Immature natural killer cell (primary cell): ENCODE measurements at regions not wholly inside any gene's neighbourhood (a gene's known extent, or its start where the extent isn't known, plus 50 kb on each side); places are given as distances from the start of the nearest gene placed in this dataset.
"Not testable (repeated sequence)": the region's sequence is repeated elsewhere in the genome, so short reads cannot be mapped to it uniquely, and the experiment has no call there.

Experiments used
- DNase-seq, 3 donors: peaks; one replicate each; pipeline ENCODE4 v3.0.0; 2022; ENCODE audit warnings: mixed read lengths in 1 of 3
- H3K27ac Mint-ChIP-seq, 6 donors: one replicate each; pipeline ENCODE4 v1.8.0; 2020; ENCODE audit warnings: mixed read lengths in 6 of 6, mild to moderate bottlenecking in 5 of 6, inconsistent platforms in 4 of 6, moderate library complexity in 3 of 6
- H3K27me3 Mint-ChIP-seq, 3 donors: one replicate each; pipeline ENCODE4 v1.8.0; 2020 to 2021; ENCODE audit warnings: low read depth in 3 of 3, mild to moderate bottlenecking in 3 of 3, mixed read lengths in 3 of 3, moderate library complexity in 3 of 3, inconsistent platforms in 1 of 3
- H3K36me3 Mint-ChIP-seq, 3 donors: one replicate each; pipeline ENCODE4 v1.8.0; 2020; ENCODE audit warnings: mixed read lengths in 3 of 3, inconsistent platforms in 2 of 3, mild to moderate bottlenecking in 2 of 3
- H3K4me1 Mint-ChIP-seq, 2 donors: one replicate each; pipeline ENCODE4 v1.8.0; 2020; ENCODE audit warnings: inconsistent platforms in 2 of 2, mild to moderate bottlenecking in 2 of 2, mixed read lengths in 2 of 2, moderate library complexity in 1 of 2
- H3K4me3 Mint-ChIP-seq, 5 donors: one replicate each; pipeline ENCODE4 v1.8.0; 2020; ENCODE audit warnings: mild to moderate bottlenecking in 5 of 5, mixed read lengths in 5 of 5, inconsistent platforms in 3 of 5, moderate library complexity in 3 of 5
- H3K9me3 Mint-ChIP-seq, 6 donors: one replicate each; pipeline ENCODE4 v1.8.0; 2020; ENCODE audit warnings: mild to moderate bottlenecking in 6 of 6, mixed read lengths in 6 of 6, inconsistent platforms in 4 of 6, moderate library complexity in 3 of 6

DNA sequence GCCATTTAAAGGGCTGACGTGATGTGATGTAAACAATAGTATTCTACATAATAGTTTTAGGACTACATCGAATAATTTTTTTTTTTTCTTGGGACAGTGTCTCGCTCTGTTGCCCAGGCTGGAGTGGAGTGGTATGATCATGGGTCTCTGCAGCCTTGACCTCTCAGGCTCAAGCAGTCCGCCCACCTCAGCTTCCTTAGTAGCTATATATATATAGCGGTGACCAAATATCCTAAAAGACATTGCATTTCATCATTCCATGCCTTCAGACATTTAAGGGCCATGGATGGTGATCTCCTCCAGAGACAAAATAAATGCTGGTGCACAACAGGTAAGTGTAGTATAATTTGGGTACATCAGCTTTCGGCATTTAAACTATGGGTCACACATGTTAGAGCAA is 245.4 kb upstream of the NOTCH2NLA start:
- not testable (repeated sequence) for H3K36me3 Mint-ChIP-seq, H3K9me3 Mint-ChIP-seq, DNase-seq, H3K4me3 Mint-ChIP-seq, H3K4me1 Mint-ChIP-seq, H3K27ac Mint-ChIP-seq, H3K27me3 Mint-ChIP-seq

- H3K27ac Mint-ChIP-seq: peak overlapping the region in 2 of 6 donors; percentile 33 to 61
- H3K27me3 Mint-ChIP-seq, H3K9me3 Mint-ChIP-seq: not testable (repeated sequence)
These were observed 243.5 kb upstream of the NOTCH2NLA start for GRCh38 chr1:146472192-146472861.

DNA sequence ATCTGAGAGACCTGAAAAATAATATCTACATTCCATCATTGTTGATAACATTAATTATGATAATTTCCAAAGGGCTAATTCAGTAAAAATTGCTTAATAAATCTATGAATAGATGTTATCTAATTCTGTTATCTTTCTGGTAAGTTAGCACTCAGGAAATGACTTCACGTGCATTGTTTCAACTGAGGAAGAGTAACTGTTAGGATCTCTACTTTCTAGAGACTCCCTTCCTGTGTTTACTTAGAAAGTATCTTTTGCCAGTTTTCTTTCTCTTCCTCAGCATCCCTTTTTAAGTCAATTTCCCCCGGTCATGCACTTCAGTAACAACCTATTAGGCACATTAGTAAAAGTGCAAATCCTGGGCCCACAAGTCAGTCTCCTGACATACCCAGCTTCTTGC is 231.1 kb upstream of the NOTCH2NLA start:
- DNase-seq, H3K27me3 Mint-ChIP-seq, H3K36me3 Mint-ChIP-seq, H3K4me3 Mint-ChIP-seq, H3K27ac Mint-ChIP-seq, H3K9me3 Mint-ChIP-seq, H3K4me1 Mint-ChIP-seq: not testable (repeated sequence)

More at GRCh38 chr1:146472192-146472861, 243.5 kb upstream of the NOTCH2NLA start:
- H3K36me3 Mint-ChIP-seq, H3K4me1 Mint-ChIP-seq: not testable (repeated sequence)
- H3K4me3 Mint-ChIP-seq: peak overlapping the region; percentile 80 to 95 (median 87)
- peak; percentile 46 to 64 (median 58) for DNase-seq

DNA sequence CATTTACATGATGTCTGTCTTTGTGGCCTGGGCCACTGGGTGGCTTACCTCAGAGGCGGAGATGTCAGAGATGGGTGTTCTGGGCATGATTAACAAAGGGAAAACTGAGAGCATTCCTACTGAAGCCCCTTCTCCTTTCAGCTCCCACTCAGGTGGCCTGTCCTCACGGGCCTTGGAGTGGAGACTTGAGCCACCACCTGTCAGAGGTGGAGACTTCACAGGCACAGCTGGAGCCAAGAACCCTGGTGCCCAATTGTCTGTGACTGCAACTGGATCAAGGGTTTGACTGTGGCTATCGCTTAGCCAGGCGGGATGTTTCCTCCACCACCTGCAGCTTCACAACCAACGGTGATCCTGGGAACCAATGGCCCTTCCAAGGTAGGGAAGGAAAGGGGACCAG is 230.5 kb upstream of the NOTCH2NLA start:
- H3K27ac Mint-ChIP-seq, H3K27me3 Mint-ChIP-seq, H3K4me1 Mint-ChIP-seq, H3K36me3 Mint-ChIP-seq, DNase-seq, H3K4me3 Mint-ChIP-seq, H3K9me3 Mint-ChIP-seq: not testable (repeated sequence)

DNA sequence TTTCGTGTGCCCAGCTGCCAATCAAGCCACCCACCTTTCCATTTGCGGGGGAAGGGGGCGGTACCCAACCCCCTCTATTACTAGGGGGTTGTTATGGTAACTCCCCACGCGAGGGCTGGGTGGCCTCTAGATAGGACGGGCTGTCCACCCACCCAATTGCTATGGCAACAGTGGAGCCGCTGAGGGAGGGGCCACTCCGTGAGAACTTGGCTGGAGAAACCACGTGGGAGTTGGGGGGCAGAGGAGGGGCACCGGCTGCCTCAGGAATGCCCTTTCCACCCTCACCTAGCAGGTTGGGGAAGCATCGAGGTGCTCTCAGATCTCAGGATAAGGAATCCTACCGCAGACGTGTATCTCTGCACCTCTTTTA is 220.0 kb upstream of the NOTCH2NLA start:
- not testable (repeated sequence) for H3K27ac Mint-ChIP-seq, H3K36me3 Mint-ChIP-seq, H3K4me1 Mint-ChIP-seq, H3K27me3 Mint-ChIP-seq, H3K9me3 Mint-ChIP-seq, DNase-seq, H3K4me3 Mint-ChIP-seq

DNA sequence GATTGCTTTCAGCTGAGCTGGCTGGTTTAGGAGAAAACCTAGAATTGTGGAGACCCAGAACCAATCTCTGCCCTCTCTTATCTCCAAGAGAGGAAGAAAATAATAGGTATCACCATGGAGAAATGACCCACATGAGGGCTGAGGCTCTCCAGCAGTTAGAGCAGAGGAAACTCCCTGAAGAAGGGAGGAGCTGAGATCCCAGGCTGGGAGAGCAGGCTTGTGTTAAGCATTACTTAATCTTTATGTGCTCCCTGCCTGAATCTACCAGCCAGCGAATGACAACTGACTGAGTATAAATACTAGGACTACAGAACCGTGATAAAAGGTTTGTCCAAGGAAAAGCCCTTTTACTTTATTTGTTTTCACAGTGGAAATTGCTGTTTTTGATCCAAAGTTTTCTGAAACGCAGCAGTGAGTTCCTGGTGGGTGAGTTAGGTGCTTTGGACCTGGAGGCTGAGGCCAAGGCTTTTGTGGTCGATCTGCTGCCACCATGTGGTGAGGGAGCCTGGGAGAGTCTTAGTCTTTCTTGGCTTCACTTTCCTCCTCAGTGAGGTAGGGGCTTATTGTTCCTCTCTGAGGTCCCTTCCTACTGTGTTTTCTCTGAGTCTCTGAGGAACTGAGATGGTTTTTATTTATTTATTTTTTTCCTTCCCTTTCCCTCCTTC is 219.5 kb upstream of the NOTCH2NLA start:
- not testable (repeated sequence) for H3K27ac Mint-ChIP-seq, H3K9me3 Mint-ChIP-seq, H3K4me1 Mint-ChIP-seq, H3K27me3 Mint-ChIP-seq, H3K36me3 Mint-ChIP-seq, H3K4me3 Mint-ChIP-seq
- peak; percentile 53 to 64 (median 57) for DNase-seq

- H3K4me3 Mint-ChIP-seq: peak overlapping the region; percentile 77 to 86 (median 83)
- peak; percentile 38 to 54 (median 47) for DNase-seq
- peak overlapping the region in 3 of 6 donors; percentile 72 to 90 (median 73) for H3K27ac Mint-ChIP-seq
- H3K9me3 Mint-ChIP-seq, H3K4me1 Mint-ChIP-seq, H3K36me3 Mint-ChIP-seq, H3K27me3 Mint-ChIP-seq: not testable (repeated sequence)
These were observed 215.0 kb upstream of the NOTCH2NLA start for GRCh38 chr1:146443871-146444222.

GRCh38 chr1:146443088-146443870 is 214.5 kb upstream of the NOTCH2NLA start:
- H3K9me3 Mint-ChIP-seq, H3K4me3 Mint-ChIP-seq, H3K36me3 Mint-ChIP-seq, H3K27me3 Mint-ChIP-seq, H3K4me1 Mint-ChIP-seq: not testable (repeated sequence)
- DNase-seq: peak in 2 of 3 donors; percentile 3 to 4
- H3K27ac Mint-ChIP-seq: peak overlapping the region in 1 of 6 donors; percentile 45

GRCh38 chr1:146438543-146438942 is 209.7 kb upstream of the NOTCH2NLA start:
- not testable (repeated sequence) for H3K4me3 Mint-ChIP-seq, H3K27me3 Mint-ChIP-seq, DNase-seq, H3K4me1 Mint-ChIP-seq, H3K36me3 Mint-ChIP-seq, H3K27ac Mint-ChIP-seq, H3K9me3 Mint-ChIP-seq

DNA sequence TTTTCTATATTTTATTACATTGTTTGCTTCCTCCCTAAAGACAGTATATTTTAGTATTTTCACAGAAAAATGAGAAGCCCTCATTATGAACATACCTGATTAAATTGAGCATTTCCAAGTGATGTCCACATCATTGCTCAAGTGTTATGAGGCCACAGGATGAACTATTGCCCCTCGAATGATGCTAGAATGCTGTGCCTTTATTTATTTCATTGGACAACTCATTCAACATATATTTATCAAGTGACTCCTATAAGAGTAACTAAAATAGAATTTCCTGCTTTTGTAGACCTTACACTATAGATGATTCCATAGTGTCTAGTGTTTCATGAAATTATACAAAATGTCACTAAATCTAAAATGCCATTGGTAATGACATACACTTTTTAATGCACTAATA is 187.8 kb upstream of the NOTCH2NLA start:
- not testable (repeated sequence) for H3K36me3 Mint-ChIP-seq, H3K27me3 Mint-ChIP-seq, H3K9me3 Mint-ChIP-seq, H3K27ac Mint-ChIP-seq, DNase-seq, H3K4me3 Mint-ChIP-seq
- peaks cover 11 to 14% of the 10 kb centered on the region in 2 donors for H3K4me1 Mint-ChIP-seq

DNA sequence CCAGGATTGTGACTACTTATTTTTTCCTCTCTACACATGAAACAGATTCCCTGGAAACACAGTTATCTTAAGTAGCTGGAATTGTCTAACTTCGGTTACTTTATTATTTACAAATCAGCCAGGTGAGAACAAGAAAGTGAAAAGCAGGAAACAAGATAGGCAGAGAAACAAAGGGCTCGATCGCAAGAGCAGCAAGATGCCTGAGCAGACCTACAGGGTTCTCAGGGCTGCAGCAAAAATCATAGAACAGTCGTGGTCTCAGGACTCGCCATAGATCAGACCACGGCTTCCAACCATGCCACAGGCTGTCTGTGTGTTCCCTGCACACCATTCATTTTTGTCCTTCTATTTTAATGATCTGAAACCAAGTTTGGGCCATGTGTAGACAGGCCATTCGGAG is 186.2 kb upstream of the NOTCH2NLA start:
- H3K27me3 Mint-ChIP-seq, DNase-seq, H3K36me3 Mint-ChIP-seq, H3K9me3 Mint-ChIP-seq: not testable (repeated sequence)
- H3K27ac Mint-ChIP-seq: peak overlapping the region; percentile 34 to 96 (median 88)
- peak overlapping the region in 1 of 5 donors; percentile 61 for H3K4me3 Mint-ChIP-seq
- peaks cover 14 to 16% of the 10 kb centered on the region in 2 donors for H3K4me1 Mint-ChIP-seq

- H3K4me3 Mint-ChIP-seq: peak overlapping the region in 4 of 5 donors; percentile 36 to 66 (median 45)
- peaks cover 18 to 20% of the 10 kb centered on the region in 2 donors for H3K4me1 Mint-ChIP-seq
- H3K27me3 Mint-ChIP-seq, H3K36me3 Mint-ChIP-seq, H3K9me3 Mint-ChIP-seq: not testable (repeated sequence)
- H3K27ac Mint-ChIP-seq: peak overlapping the region in 4 of 6 donors; percentile 76 to 85 (median 80)
- peak in 1 of 3 donors; percentile 49 for DNase-seq
These were observed 185.1 kb upstream of the NOTCH2NLA start for GRCh38 chr1:146413911-146414310.

GRCh38 chr1:146411923-146412322 is 183.1 kb upstream of the NOTCH2NLA start:
- Mint-ChIP-seq H3K4me1 (peaks cover 18 to 21% of the 10 kb centered on the region in 2 donors), H3K27ac (peak overlapping the region; percentile 93 to 99 (median 96)), H3K4me3 (peak overlapping the region; percentile 53 to 92 (median 76))
- not testable (repeated sequence) for H3K9me3 Mint-ChIP-seq, H3K36me3 Mint-ChIP-seq, H3K27me3 Mint-ChIP-seq
- DNase-seq: peak; percentile 71 to 75 (median 73)

DNA sequence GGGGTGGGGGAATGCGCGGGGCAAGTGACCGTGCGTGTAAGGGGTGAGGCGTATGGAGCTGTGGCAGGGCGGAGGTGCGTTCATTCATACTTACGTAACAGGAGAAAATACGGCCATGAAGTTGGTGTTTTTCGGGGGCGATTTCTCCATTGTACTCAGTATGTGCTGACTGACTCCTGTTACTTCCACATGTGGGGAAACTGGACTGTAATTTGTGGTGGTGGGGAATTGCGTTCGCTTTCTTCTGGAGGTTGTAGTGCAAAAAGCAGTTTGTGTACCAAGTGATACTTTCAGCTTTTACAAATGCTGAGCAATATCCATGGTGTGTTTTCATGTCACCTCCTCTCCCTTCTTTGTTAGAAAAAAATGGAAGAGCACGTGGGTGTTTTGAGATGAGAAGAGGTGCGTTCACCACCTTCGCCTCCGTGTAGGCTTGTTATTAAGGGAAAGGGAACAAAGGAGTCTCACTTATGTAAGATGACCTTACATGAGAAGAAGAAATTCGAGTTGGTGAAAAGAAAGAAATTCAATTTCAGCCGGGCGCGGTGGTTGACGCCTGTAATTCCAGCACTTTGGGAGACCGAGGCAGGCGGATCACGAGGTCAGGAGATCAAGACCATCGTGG is 181.1 kb upstream of the NOTCH2NLA start:
- not testable (repeated sequence) for H3K27me3 Mint-ChIP-seq, H3K36me3 Mint-ChIP-seq, H3K9me3 Mint-ChIP-seq
- Mint-ChIP-seq H3K4me1 (peaks cover 12 to 16% of the 10 kb centered on the region in 2 donors), H3K4me3 (peak overlapping the region; percentile 42 to 79 (median 77)), H3K27ac (peak overlapping the region; percentile 71 to 95 (median 92))
- DNase-seq: peak; percentile 42 to 62 (median 45)
